ENCODE measurements at regions not wholly inside any gene's neighbourhood (a gene's known extent, or its start where the extent isn't known, plus 50 kb on each side); places are given as distances from the start of the nearest gene placed in this dataset.

DNA sequence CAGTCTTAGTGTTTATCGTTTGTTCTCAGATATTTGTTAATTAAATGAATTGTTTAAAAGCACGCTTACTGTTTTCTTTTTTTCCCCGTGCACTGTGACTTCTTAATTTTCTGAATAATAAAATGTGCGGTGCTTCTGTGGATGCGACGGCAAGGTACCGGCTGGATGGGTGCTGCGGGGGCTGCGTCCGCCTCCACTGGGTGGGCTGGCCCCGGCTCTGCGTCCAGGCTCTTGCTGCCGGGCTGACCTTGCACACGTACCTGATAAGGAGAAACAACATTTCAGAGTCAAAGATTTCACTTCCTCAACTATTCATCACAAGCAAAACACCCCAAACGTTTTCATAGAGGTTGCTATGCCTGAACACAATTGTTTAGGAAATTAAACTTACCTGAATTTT, 404.0 kb upstream of the IRX1 start:
- peaks cover 3% of the 10 kb centered on the region; the same call in 1 of the 2 replicates for H3K27me3 ChIP-seq (ENCODE audit: control insufficient read depth, insufficient read depth, low read length)
- ChIA-PET CTCF (no interaction called here), POLR2A (no interaction called here)
- no peaks in the 10 kb centered on the region for H3K36me3 ChIP-seq (ENCODE audit: control insufficient read depth, insufficient read depth, low read length)
- BruUV-seq (replicated peaks), result no TSS peak
- H3K27ac ChIP-seq (ENCODE audit: low read length), result no peak overlapping the region
- no peaks in the 10 kb centered on the region for H3K4me1 ChIP-seq (ENCODE audit: control insufficient read depth, insufficient read depth, low read length)
- TF ChIP-seq SIN3A (IDR thresholded peaks at IDR 0.05; ENCODE audit: borderline replicate concordance, insufficient read depth, low read depth, low read length) (no peak), POLR2AphosphoS5 (IDR thresholded peaks at IDR 0.05; ENCODE audit: low read depth, low read length) (no peak), TCF7L2 (IDR thresholded peaks at IDR 0.05; ENCODE audit: low read depth, low read length) (no peak)
- TF ChIP-seq, protein P1, sequence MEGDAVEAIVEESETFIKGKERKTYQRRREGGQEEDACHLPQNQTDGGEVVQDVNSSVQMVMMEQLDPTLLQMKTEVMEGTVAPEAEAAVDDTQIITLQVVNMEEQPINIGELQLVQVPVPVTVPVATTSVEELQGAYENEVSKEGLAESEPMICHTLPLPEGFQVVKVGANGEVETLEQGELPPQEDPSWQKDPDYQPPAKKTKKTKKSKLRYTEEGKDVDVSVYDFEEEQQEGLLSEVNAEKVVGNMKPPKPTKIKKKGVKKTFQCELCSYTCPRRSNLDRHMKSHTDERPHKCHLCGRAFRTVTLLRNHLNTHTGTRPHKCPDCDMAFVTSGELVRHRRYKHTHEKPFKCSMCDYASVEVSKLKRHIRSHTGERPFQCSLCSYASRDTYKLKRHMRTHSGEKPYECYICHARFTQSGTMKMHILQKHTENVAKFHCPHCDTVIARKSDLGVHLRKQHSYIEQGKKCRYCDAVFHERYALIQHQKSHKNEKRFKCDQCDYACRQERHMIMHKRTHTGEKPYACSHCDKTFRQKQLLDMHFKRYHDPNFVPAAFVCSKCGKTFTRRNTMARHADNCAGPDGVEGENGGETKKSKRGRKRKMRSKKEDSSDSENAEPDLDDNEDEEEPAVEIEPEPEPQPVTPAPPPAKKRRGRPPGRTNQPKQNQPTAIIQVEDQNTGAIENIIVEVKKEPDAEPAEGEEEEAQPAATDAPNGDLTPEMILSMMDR (IDR thresholded peaks at IDR 0.05), result no peak
- TF ChIP-seq, protein P2, sequence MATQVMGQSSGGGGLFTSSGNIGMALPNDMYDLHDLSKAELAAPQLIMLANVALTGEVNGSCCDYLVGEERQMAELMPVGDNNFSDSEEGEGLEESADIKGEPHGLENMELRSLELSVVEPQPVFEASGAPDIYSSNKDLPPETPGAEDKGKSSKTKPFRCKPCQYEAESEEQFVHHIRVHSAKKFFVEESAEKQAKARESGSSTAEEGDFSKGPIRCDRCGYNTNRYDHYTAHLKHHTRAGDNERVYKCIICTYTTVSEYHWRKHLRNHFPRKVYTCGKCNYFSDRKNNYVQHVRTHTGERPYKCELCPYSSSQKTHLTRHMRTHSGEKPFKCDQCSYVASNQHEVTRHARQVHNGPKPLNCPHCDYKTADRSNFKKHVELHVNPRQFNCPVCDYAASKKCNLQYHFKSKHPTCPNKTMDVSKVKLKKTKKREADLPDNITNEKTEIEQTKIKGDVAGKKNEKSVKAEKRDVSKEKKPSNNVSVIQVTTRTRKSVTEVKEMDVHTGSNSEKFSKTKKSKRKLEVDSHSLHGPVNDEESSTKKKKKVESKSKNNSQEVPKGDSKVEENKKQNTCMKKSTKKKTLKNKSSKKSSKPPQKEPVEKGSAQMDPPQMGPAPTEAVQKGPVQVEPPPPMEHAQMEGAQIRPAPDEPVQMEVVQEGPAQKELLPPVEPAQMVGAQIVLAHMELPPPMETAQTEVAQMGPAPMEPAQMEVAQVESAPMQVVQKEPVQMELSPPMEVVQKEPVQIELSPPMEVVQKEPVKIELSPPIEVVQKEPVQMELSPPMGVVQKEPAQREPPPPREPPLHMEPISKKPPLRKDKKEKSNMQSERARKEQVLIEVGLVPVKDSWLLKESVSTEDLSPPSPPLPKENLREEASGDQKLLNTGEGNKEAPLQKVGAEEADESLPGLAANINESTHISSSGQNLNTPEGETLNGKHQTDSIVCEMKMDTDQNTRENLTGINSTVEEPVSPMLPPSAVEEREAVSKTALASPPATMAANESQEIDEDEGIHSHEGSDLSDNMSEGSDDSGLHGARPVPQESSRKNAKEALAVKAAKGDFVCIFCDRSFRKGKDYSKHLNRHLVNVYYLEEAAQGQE (IDR thresholded peaks at IDR 0.05; ENCODE audit: insufficient read depth in 1 of 2, low read depth in 2 of 2, low read length in 1 of 2), result no peak
- no peak overlapping the region for H3K4me3 ChIP-seq (ENCODE audit: low read depth in 2 of 2, low read length in 2 of 2)
- in situ Hi-C loops (cut with HindIII; ENCODE audit: low pct_unique_long_range_greater_than_20kb, low sequenced_read_pairs) (no loop called here), intact Hi-C loops (cut with micrococcal nuclease; ENCODE audit: unreplicated experiment) (no loop called here)
- H3K9me3 ChIP-seq (ENCODE audit: control insufficient read depth, insufficient read depth, low read depth, low read length), result no peaks in the 10 kb centered on the region
- ATAC-seq (no peak), DNase-seq (ENCODE audit: low read depth, low spot score) (no peak)

DNA sequence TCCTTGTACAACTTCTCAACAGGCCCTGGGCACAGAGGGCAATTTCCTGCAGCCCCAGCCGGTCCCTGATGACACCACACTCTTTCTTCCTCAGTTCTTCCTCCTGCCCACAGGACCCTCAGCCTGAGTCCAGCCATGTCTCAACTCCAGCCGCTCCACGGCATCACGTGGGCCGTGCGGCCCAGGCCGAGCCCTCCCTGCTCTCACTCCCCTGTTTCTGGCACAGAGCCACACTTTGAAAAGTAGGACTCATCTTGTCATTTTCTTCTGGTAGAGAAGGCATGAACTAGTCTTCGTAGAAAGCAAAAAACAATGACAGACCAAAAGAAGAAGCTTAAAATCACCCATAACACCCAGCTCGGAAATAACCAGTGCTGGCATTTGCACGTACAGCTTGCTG, 404.7 kb upstream of the IRX1 start:
- Histone ChIP-seq H3K36me3 (ENCODE audit: control insufficient read depth, insufficient read depth, low read length) (no peaks in the 10 kb centered on the region), H3K4me3 (ENCODE audit: low read depth in 2 of 2, low read length in 2 of 2) (no peak overlapping the region), H3K27me3 (ENCODE audit: control insufficient read depth, insufficient read depth, low read length) (peaks cover 3% of the 10 kb centered on the region; the same call in 1 of the 2 replicates), H3K9me3 (ENCODE audit: control insufficient read depth, insufficient read depth, low read depth, low read length) (no peaks in the 10 kb centered on the region), H3K4me1 (ENCODE audit: control insufficient read depth, insufficient read depth, low read length) (no peaks in the 10 kb centered on the region), H3K27ac (ENCODE audit: low read length) (no peak overlapping the region)
- no peak for DNase-seq (ENCODE audit: low read depth, low spot score)
- no peak for TF ChIP-seq TCF7L2 (IDR thresholded peaks at IDR 0.05; ENCODE audit: low read depth, low read length)
- no TSS peak for BruUV-seq (replicated peaks)
- ChIA-PET POLR2A (no interaction called here), CTCF (no interaction called here)
- intact Hi-C loops (cut with micrococcal nuclease; ENCODE audit: unreplicated experiment) (no loop called here), in situ Hi-C loops (cut with HindIII; ENCODE audit: low pct_unique_long_range_greater_than_20kb, low sequenced_read_pairs) (no loop called here)
- ATAC-seq, result no peak

DNA sequence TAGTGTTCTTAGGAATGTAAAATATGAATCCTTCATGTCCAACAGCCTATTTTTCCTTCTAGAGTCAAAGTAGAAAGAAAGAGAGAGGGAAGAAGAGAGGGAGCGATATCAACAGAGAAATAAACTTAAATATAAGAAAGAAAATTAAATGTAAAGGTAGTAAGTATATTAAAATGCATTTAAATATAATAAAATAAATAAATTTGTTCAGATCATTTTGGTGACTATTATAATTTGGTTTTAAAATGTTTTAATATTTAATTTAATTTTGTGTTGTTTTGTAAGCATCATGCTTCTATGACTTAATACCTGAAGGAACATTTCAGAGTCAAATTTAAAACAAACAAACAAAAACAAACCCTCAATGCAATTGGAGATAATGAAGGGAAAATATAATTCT, 405.2 kb upstream of the IRX1 start:
- CTCF ChIA-PET, result no interaction called here
- DNase-seq (ENCODE audit: low read depth, low spot score) (no peak), ATAC-seq (no peak)
- TF ChIP-seq, protein P2 (IDR thresholded peaks at IDR 0.05; ENCODE audit: insufficient read depth in 1 of 2, low read depth in 2 of 2, low read length in 1 of 2), result no peak
- TF ChIP-seq SIN3A (IDR thresholded peaks at IDR 0.05; ENCODE audit: borderline replicate concordance, insufficient read depth, low read depth, low read length) (no peak), TCF7L2 (IDR thresholded peaks at IDR 0.05; ENCODE audit: low read depth, low read length) (no peak), POLR2AphosphoS5 (IDR thresholded peaks at IDR 0.05; ENCODE audit: low read depth, low read length) (no peak)
- TF ChIP-seq, protein P1 (IDR thresholded peaks at IDR 0.05), result no peak
- POLR2A ChIA-PET, result no interaction called here
- BruUV-seq (replicated peaks), result no TSS peak
- in situ Hi-C loops (cut with HindIII; ENCODE audit: low pct_unique_long_range_greater_than_20kb, low sequenced_read_pairs), result no loop called here
- no peak overlapping the region for H3K27ac ChIP-seq (ENCODE audit: low read length)
- peaks cover 3% of the 10 kb centered on the region; the same call in 1 of the 2 replicates for H3K27me3 ChIP-seq (ENCODE audit: control insufficient read depth, insufficient read depth, low read length)
- intact Hi-C loops (cut with micrococcal nuclease; ENCODE audit: unreplicated experiment), result no loop called here
- no peak overlapping the region for H3K4me3 ChIP-seq (ENCODE audit: low read depth in 2 of 2, low read length in 2 of 2)
- H3K4me1 ChIP-seq (ENCODE audit: control insufficient read depth, insufficient read depth, low read length), result no peaks in the 10 kb centered on the region
- H3K9me3 ChIP-seq (ENCODE audit: control insufficient read depth, insufficient read depth, low read depth, low read length), result no peaks in the 10 kb centered on the region
- no peaks in the 10 kb centered on the region for H3K36me3 ChIP-seq (ENCODE audit: control insufficient read depth, insufficient read depth, low read length)

All from Panc1 (cell line).